AG08396 (cell line): ENCODE measurements at regions not wholly inside any gene's neighbourhood (a gene's known extent, or its start where the extent isn't known, plus 50 kb on each side); places are given as distances from the start of the nearest gene placed in this dataset.

Experiments used
- DNase-seq: peaks from one replicate; pipeline ENCODE4 v3.0.0; 2012; ENCODE audit warnings: low spot score, mixed read lengths

GRCh38 chr20:40160097-40160550 lies 528.9 kb downstream of the MAFB start:
- DNase-seq: peak; percentile 23

GRCh38 chr20:40159276-40159675 lies 529.8 kb downstream of the MAFB start:
- no peak for DNase-seq

GRCh38 chr20:40156600-40157317 lies 532.3 kb downstream of the MAFB start:
- no peak for DNase-seq

- no peak for DNase-seq
Observed at GRCh38 chr20:40154514-40154913, 534.5 kb downstream of the MAFB start.

- DNase-seq: no peak
Observed at GRCh38 chr20:40148886-40149285, 540.1 kb downstream of the MAFB start.

GRCh38 chr20:40146071-40146470 lies 543.0 kb downstream of the MAFB start:
- no peak for DNase-seq

GRCh38 chr20:40144581-40144980 lies 544.5 kb downstream of the MAFB start:
- no peak for DNase-seq

GRCh38 chr20:40134176-40134575 lies 554.9 kb downstream of the MAFB start:
- DNase-seq: no peak

- no peak for DNase-seq
Observed at GRCh38 chr20:40120827-40121226, 568.2 kb downstream of the MAFB start.

- DNase-seq: no peak
Observed at GRCh38 chr20:40111282-40111681, 577.8 kb downstream of the MAFB start.

GRCh38 chr20:40110311-40110831 lies 578.7 kb downstream of the MAFB start:
- no peak for DNase-seq

GRCh38 chr20:40109136-40109535 lies 579.9 kb downstream of the MAFB start:
- DNase-seq: no peak

GRCh38 chr20:40108321-40108720 lies 580.7 kb downstream of the MAFB start:
- no peak for DNase-seq

GRCh38 chr20:40104959-40105358 lies 584.1 kb downstream of the MAFB start:
- DNase-seq: no peak

- no peak for DNase-seq
Observed at GRCh38 chr20:40103420-40103819, 585.6 kb downstream of the MAFB start.

GRCh38 chr20:40101560-40101959 lies 587.5 kb downstream of the MAFB start:
- no peak for DNase-seq

- DNase-seq: no peak
Observed at GRCh38 chr20:40100261-40100660, 588.8 kb downstream of the MAFB start.

GRCh38 chr20:40090236-40090635 lies 598.8 kb downstream of the MAFB start:
- no peak for DNase-seq

- no peak for DNase-seq
Observed at GRCh38 chr20:40087496-40087895, 601.5 kb downstream of the MAFB start.

- DNase-seq: no peak
Observed at GRCh38 chr20:40085513-40085912, 603.5 kb downstream of the MAFB start.

- no peak for DNase-seq
Observed at GRCh38 chr20:40082436-40082835, 606.6 kb downstream of the MAFB start.

GRCh38 chr20:40081653-40082052 lies 607.4 kb downstream of the MAFB start:
- no peak for DNase-seq

- no peak for DNase-seq
Observed at GRCh38 chr20:40080041-40080652, 608.9 kb downstream of the MAFB start.
